ENCODE measurements at regions not wholly inside any gene's neighbourhood (a gene's known extent, or its start where the extent isn't known, plus 50 kb on each side); places are given as distances from the start of the nearest gene placed in this dataset.

DNA sequence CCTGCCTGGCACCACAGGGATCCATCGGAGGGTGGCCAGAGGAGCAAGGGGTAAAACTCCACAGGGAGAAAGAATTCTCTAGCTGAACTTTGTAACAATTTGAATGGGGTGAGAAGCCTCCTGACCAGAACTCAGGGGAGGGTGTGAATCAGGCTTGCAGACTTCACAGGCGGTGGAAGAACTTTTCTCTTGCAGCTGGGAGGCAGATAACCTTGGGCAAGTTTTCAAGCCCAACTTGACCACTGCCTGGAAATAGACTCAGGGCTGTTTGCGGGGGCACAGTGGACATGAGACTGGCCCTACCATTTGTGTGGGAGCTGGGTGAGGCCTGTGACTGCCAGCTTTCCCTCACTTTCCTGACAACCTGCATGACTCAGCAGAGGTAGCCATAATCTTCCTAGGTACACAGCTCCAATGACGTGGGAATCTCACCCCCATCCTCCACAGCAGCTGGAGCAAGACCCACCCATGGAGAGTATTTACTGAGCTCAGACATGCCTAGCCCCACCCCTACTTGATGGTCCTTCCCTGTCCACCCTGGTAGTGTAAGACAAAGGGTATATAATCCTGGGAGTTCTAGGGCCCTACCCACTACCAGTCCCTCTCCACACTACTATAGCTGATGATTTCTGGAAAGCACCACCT, 210.0 kb upstream of the AGTR2 start:
- TF ChIP-seq, protein P1, sequence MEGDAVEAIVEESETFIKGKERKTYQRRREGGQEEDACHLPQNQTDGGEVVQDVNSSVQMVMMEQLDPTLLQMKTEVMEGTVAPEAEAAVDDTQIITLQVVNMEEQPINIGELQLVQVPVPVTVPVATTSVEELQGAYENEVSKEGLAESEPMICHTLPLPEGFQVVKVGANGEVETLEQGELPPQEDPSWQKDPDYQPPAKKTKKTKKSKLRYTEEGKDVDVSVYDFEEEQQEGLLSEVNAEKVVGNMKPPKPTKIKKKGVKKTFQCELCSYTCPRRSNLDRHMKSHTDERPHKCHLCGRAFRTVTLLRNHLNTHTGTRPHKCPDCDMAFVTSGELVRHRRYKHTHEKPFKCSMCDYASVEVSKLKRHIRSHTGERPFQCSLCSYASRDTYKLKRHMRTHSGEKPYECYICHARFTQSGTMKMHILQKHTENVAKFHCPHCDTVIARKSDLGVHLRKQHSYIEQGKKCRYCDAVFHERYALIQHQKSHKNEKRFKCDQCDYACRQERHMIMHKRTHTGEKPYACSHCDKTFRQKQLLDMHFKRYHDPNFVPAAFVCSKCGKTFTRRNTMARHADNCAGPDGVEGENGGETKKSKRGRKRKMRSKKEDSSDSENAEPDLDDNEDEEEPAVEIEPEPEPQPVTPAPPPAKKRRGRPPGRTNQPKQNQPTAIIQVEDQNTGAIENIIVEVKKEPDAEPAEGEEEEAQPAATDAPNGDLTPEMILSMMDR (IDR thresholded peaks at IDR 0.05), result no peak
- no peak for TF ChIP-seq POLR2AphosphoS5 (IDR thresholded peaks at IDR 0.05; ENCODE audit: insufficient read depth in 1 of 2, low read depth in 1 of 2)
- no peak for TF ChIP-seq POLR2A (IDR thresholded peaks at IDR 0.05)
